Neuronal stem cell (in vitro differentiated cells): ENCODE measurements at regions not wholly inside any gene's neighbourhood (a gene's known extent, or its start where the extent isn't known, plus 50 kb on each side); places are given as distances from the start of the nearest gene placed in this dataset.
"Not testable (repeated sequence)": the region's sequence is repeated elsewhere in the genome, so short reads cannot be mapped to it uniquely, and the experiment has no call there.

Source experiments
- DNase-seq: peaks from one replicate; pipeline ENCODE4 v3.0.0-alpha.2; 2013; ENCODE audit warnings: low spot score
- H2AFZ ChIP-seq: one replicate; pipeline ENCODE4 v1.6.1; 2013; ENCODE audit warnings: mild to moderate bottlenecking, low read length, inconsistent platforms
- H2AK5ac ChIP-seq: 2 replicates; pipeline ENCODE4 v1.6.1; 2013; ENCODE audit warnings: low read depth, mild to moderate bottlenecking, inconsistent platforms, low read length, moderate library complexity, mixed read lengths
- H2BK120ac ChIP-seq: 2 replicates; pipeline ENCODE4 v1.6.1; 2013; ENCODE audit warnings: low read depth, mild to moderate bottlenecking, inconsistent platforms, low read length, moderate library complexity, mixed read lengths
- H2BK12ac ChIP-seq: one replicate; pipeline ENCODE4 v1.6.1; 2013; ENCODE audit warnings: low read length, inconsistent platforms
- H2BK15ac ChIP-seq: 2 replicates; pipeline ENCODE4 v1.6.1; 2013; ENCODE audit warnings: mild to moderate bottlenecking, low read length, inconsistent platforms, mixed read lengths
- H2BK5ac ChIP-seq: one replicate; pipeline ENCODE4 v1.6.1; 2013; ENCODE audit warnings: inconsistent platforms, mild to moderate bottlenecking, low read length, moderate library complexity
- H3K14ac ChIP-seq: one replicate; pipeline ENCODE4 v1.6.1; 2013; ENCODE audit warnings: low read length, inconsistent platforms
- H3K18ac ChIP-seq: 2 replicates; pipeline ENCODE4 v1.6.1; 2013; ENCODE audit warnings: low read length, inconsistent platforms
- H3K23ac ChIP-seq: 2 replicates; pipeline ENCODE4 v1.6.1; 2013; ENCODE audit warnings: low read depth, mild to moderate bottlenecking, mixed read lengths, low read length, inconsistent platforms; ENCODE audit not compliant: poor library complexity
- H3K27ac ChIP-seq: replicated peaks from 3 replicates; pipeline ENCODE4 v1.5.1; 2013; ENCODE audit warnings: low read length, inconsistent platforms
- H3K27me3 ChIP-seq, 3 experiments: 2 replicates each; pipeline ENCODE4 v1.6.1; 2013; ENCODE audit warnings: low read length in 3 of 3, mild to moderate bottlenecking in 2 of 3, inconsistent platforms in 1 of 3, low read depth in 1 of 3, mixed read lengths in 1 of 3, moderate library complexity in 1 of 3; ENCODE audit not compliant: control insufficient read depth in 3 of 3, insufficient read depth in 3 of 3
- H3K36me3 ChIP-seq, 2 donors: replicated peaks in 1 of 2; 2 replicates each; pipeline ENCODE4 v1.6.1; 2013; ENCODE audit warnings: low read length in 2 of 2; ENCODE audit not compliant: control insufficient read depth in 2 of 2, insufficient read depth in 2 of 2
- H3K4ac ChIP-seq: 2 replicates; pipeline ENCODE4 v1.6.1; 2013; ENCODE audit warnings: inconsistent platforms, mild to moderate bottlenecking, low read length, moderate library complexity
- H3K4me1 ChIP-seq, 2 donors: 1 replicate in 1 of 2; 2 replicates in 1 of 2; pipeline ENCODE4 v1.6.1; 2013; ENCODE audit warnings: low read length in 2 of 2, low read depth in 1 of 2; ENCODE audit not compliant: control insufficient read depth in 2 of 2, insufficient read depth in 1 of 2
- H3K4me2 ChIP-seq: one replicate; pipeline ENCODE4 v1.6.1; 2013; ENCODE audit warnings: mild to moderate bottlenecking, low read length, inconsistent platforms; ENCODE audit not compliant: insufficient read depth, poor library complexity, severe bottlenecking
- H3K4me3 ChIP-seq, 2 donors: 2 replicates each; pipeline ENCODE4 v1.5.1; 2013; ENCODE audit warnings: low read length in 2 of 2, mild to moderate bottlenecking in 2 of 2, inconsistent platforms in 1 of 2, moderate library complexity in 1 of 2
- H3K79me1 ChIP-seq: one replicate; pipeline ENCODE4 v1.6.1; 2013; ENCODE audit warnings: low read depth, mild to moderate bottlenecking, inconsistent platforms, low read length, moderate library complexity
- H3K9ac ChIP-seq: one replicate; pipeline ENCODE4 v1.6.1; 2013; ENCODE audit warnings: mild to moderate bottlenecking, low read depth, low read length, inconsistent platforms; ENCODE audit not compliant: poor library complexity
- H3K9me3 ChIP-seq, 2 donors: replicated peaks in 1 of 2; 2 replicates each; pipeline versions ENCODE3 to v1.6.1; 2013; ENCODE audit warnings: low read length in 2 of 2, mild to moderate bottlenecking in 2 of 2, inconsistent platforms in 1 of 2, low read depth in 1 of 2, mixed read lengths in 1 of 2, moderate library complexity in 1 of 2; ENCODE audit not compliant: control insufficient read depth in 2 of 2, insufficient read depth in 1 of 2
- H4K8ac ChIP-seq: one replicate; pipeline ENCODE4 v1.6.1; 2013; ENCODE audit warnings: low read depth, mild to moderate bottlenecking, inconsistent platforms, low read length, moderate library complexity
- H4K91ac ChIP-seq: one replicate; pipeline ENCODE4 v1.6.1; 2013; ENCODE audit warnings: low read length, low read depth, mild to moderate bottlenecking, inconsistent platforms; ENCODE audit not compliant: poor library complexity
- WGBS, 2 donors: extraction: QIAGEN DNeasy Blood & Tissue Kit; methylation state at CpG; one replicate each; pipeline ENCODE4 v1.1.7; 2013; ENCODE audit warnings: missing lambda C conversion rate in 2 of 2, mixed read lengths in 1 of 2; ENCODE audit not compliant: insufficient read length in 2 of 2, insufficient replicate concordance in 1 of 2; ENCODE audit errors: extremely low coverage in 2 of 2; 5-methylcytosine and 5-hydroxymethylcytosine counted together

DNA sequence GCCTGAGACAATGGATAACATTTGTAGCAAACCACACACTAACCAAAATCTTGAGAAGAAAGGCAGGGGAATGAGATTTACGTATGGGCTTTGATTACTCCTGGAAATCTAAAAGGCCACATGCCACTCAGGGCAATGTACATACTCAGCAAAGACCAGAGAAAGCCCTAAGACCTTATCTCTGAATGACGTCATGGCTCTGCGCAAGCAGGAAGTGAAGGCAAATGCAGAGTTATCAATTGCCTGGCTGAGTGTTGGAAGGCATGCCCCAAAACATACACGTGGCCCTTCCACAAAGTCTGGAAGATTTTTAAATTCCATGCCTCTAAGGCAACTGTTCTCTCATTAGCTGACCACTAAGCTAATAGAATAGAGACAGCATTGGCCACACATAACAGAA is 90.9 kb upstream of the NRBF2 start:
- H3K27ac ChIP-seq = no peak overlapping the region
- no peaks in the 10 kb centered on the region for H3K79me1 ChIP-seq

DNA sequence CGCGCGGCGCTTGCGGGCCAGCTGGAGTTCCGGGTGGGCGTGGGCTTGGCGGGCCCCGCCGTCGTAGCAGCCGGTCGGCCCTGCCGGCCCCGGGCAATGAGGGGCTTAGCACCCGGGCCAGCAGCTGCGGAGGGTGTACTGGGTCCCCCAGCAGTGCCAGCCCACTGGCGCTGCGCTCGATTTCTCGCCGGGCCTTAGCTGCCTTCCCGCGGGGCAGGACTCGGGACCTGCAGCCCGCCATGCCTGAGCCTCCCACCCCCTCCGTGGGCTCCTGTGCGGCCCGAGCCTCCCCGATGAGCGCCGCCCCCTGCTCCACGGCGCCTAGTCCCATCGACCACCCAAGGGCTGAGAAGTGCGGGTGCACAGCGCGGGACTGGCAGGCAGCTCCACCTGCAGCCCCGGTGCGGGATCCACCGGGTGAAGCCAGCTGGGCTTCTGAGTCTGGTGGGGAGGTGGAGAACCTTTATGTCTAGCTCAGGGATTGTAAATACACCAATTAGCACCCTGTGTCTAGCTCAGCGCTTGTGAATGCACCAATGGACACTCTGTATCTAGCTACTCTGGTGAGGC is 99.4 kb upstream of the NRBF2 start:
- not testable (repeated sequence) for H4K91ac ChIP-seq, H3K4ac ChIP-seq, H2BK15ac ChIP-seq, H3K9me3 ChIP-seq, H3K79me1 ChIP-seq, H3K4me1 ChIP-seq, H3K4me2 ChIP-seq, H3K36me3 ChIP-seq, H2BK5ac ChIP-seq, H2BK120ac ChIP-seq, H2AK5ac ChIP-seq, H2AFZ ChIP-seq, H3K23ac ChIP-seq, H3K27me3 ChIP-seq, DNase-seq, H3K4me3 ChIP-seq, H3K14ac ChIP-seq, H3K18ac ChIP-seq, H3K27ac ChIP-seq, H3K9ac ChIP-seq, H4K8ac ChIP-seq, H2BK12ac ChIP-seq
- no CpG with 5 or more reads among the region's 42 CpGs for WGBS, 2 donors

More for the DNA sequence above, 90.9 kb upstream of the NRBF2 start:
- Histone ChIP-seq H3K4me3 (no peak overlapping the region), H2BK120ac (no peak overlapping the region), H3K4me1 (no peaks in the 10 kb centered on the region), H4K91ac (no peak overlapping the region), H3K4ac (no peak overlapping the region), H3K14ac (no peak overlapping the region), H3K27me3 (no peaks in the 10 kb centered on the region), H3K36me3 (no peaks in the 10 kb centered on the region), H4K8ac (no peak overlapping the region), H2BK15ac (no peak overlapping the region), H2AFZ (no peak overlapping the region), H2BK5ac (no peak overlapping the region), H3K18ac (no peak overlapping the region), H2AK5ac (no peak overlapping the region), H3K9me3 (no peaks in the 10 kb centered on the region), H3K4me2 (no peak overlapping the region), H3K9ac (no peak overlapping the region), H2BK12ac (no peak overlapping the region), H3K23ac (no peak overlapping the region)
- no peak for DNase-seq
- no CpG with 5 or more reads among the region's 4 CpGs for WGBS, 2 donors

DNA sequence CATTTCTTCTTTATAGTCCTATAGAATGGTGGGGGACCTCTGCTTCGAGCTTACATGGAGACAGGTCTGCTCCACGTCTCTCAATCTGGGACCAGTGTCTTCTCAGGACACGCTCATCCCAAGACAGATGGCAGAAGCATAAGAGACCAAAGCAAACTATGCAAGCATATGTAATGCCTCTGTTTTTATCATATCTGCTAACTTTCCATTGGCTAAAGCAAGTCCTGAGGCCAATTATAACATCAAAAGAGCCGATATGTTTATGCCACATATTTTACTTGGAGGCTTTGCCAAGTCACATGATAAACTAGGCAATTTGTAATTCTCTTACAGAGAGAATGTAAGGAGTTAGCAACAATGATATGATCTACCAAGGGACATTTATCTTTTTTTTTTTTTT is 102.6 kb upstream of the NRBF2 start:
- Histone ChIP-seq H3K27me3 (no peaks in the 10 kb centered on the region), H2BK5ac (no peak overlapping the region), H2AK5ac (no peak overlapping the region), H3K4me2 (no peak overlapping the region), H2AFZ (no peak overlapping the region), H2BK15ac (no peak overlapping the region), H3K36me3 (no peaks in the 10 kb centered on the region), H4K8ac (no peak overlapping the region), H2BK120ac (no peak overlapping the region), H3K9me3 (no peaks in the 10 kb centered on the region), H3K23ac (no peak overlapping the region), H3K9ac (no peak overlapping the region), H3K4me1 (no peaks in the 10 kb centered on the region), H4K91ac (no peak overlapping the region), H3K4ac (no peak overlapping the region), H3K27ac (no peak overlapping the region), H3K18ac (no peak overlapping the region), H2BK12ac (no peak overlapping the region), H3K79me1 (no peaks in the 10 kb centered on the region), H3K14ac (no peak overlapping the region), H3K4me3 (no peak overlapping the region)
- no CpG with 5 or more reads among the region's 4 CpGs for WGBS, 2 donors
- no peak for DNase-seq

DNA sequence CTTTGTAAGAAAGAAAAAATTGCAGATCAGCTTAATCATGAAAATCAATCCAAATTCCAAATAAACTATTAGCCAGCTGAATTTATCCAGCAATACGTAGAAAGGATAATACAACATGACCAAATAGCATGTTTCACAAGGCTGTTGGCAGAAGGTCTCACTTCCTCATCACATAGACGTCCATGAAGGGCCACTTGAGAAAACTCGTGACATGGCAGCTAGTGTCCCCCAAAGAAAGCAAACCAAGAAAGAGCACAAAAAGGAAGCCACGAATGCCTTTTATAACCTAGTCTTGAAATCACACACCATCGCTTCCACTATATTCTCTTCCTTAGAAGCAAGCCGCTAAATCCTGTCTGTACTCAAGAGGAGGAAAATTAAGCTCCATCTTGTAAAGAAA is 105.6 kb upstream of the NRBF2 start:
- H4K8ac ChIP-seq = no peak overlapping the region
- no peak overlapping the region for H3K14ac ChIP-seq
- H3K23ac ChIP-seq = no peak overlapping the region
- no peak overlapping the region for H2BK5ac ChIP-seq
- no peak overlapping the region for H3K4me2 ChIP-seq
- no peak overlapping the region for H3K9ac ChIP-seq
- no peaks in the 10 kb centered on the region for H3K36me3 ChIP-seq
- H3K4ac ChIP-seq = no peak overlapping the region
- no CpG with 5 or more reads among the region's 6 CpGs for WGBS, 2 donors
- H3K27ac ChIP-seq = no peak overlapping the region
- H3K4me3 ChIP-seq = no peak overlapping the region
- H2BK12ac ChIP-seq = no peak overlapping the region
- no peak overlapping the region for H2AK5ac ChIP-seq
- H3K27me3 ChIP-seq = no peaks in the 10 kb centered on the region
- H3K79me1 ChIP-seq = no peaks in the 10 kb centered on the region
- no peak overlapping the region for H4K91ac ChIP-seq
- no peak overlapping the region for H3K18ac ChIP-seq
- H3K9me3 ChIP-seq = no peaks in the 10 kb centered on the region
- no peak for DNase-seq
- no peak overlapping the region for H2BK15ac ChIP-seq
- H2BK120ac ChIP-seq = no peak overlapping the region
- H3K4me1 ChIP-seq = no peaks in the 10 kb centered on the region
- no peak overlapping the region for H2AFZ ChIP-seq
